Smooth muscle cell (in vitro differentiated cells): ENCODE measurements at regions not wholly inside any gene's neighbourhood (a gene's known extent, or its start where the extent isn't known, plus 50 kb on each side); places are given as distances from the start of the nearest gene placed in this dataset.
A peak's percentile ranks its signal among the peaks of the same experiment; 100 is the strongest.

Source experiments
- DNase-seq: peaks from one replicate; lab custom pipeline; 2025; ENCODE audit not compliant: unreplicated experiment; lab: John Stamatoyannopoulos, UW
- H2AFZ ChIP-seq: fragments of 200-600 bp; sonication (generic); 2 replicates; pipeline ENCODE4 v1.6.0; 2016; ENCODE audit warnings: antibody characterized with exemption, low read depth, mild to moderate bottlenecking
- H3F3A ChIP-seq: fragments of 200-600 bp; sonication (generic); 2 replicates; pipeline ENCODE4 v1.6.0; 2017; ENCODE audit warnings: antibody characterized with exemption, low read depth
- H3K27ac ChIP-seq: fragments of 200-600 bp; sonication (generic); 2 replicates; pipeline ENCODE4 v1.5.1; 2016; ENCODE audit warnings: low read depth, mild to moderate bottlenecking
- H3K27me3 ChIP-seq: fragments of 200-600 bp; sonication (generic); 2 replicates; pipeline ENCODE4 v1.6.1; 2016; ENCODE audit warnings: low read depth, mild to moderate bottlenecking
- H3K36me3 ChIP-seq: fragments of 200-600 bp; sonication (generic); 2 replicates; pipeline ENCODE4 v1.5.1; 2016; ENCODE audit warnings: low read depth
- H3K4me1 ChIP-seq: fragments of 200-600 bp; sonication (generic); 2 replicates; pipeline ENCODE4 v1.5.1; 2016; ENCODE audit warnings: low read depth
- H3K4me2 ChIP-seq: fragments of 200-600 bp; sonication (generic); 2 replicates; pipeline ENCODE4 v1.6.0; 2016; ENCODE audit warnings: mild to moderate bottlenecking
- H3K4me3 ChIP-seq: fragments of 200-600 bp; sonication (generic); 2 replicates; pipeline ENCODE4 v1.5.1; 2016; ENCODE audit warnings: mild to moderate bottlenecking
- H3K79me2 ChIP-seq: fragments of 200-600 bp; sonication (generic); 2 replicates; pipeline ENCODE4 v1.6.0; 2016; ENCODE audit warnings: low read depth, mild to moderate bottlenecking
- H3K9ac ChIP-seq: fragments of 200-600 bp; sonication (generic); 2 replicates; pipeline ENCODE4 v1.6.0; 2016; ENCODE audit warnings: low read depth
- H3K9me3 ChIP-seq: fragments of 200-600 bp; sonication (generic); replicated peaks from 2 replicates; pipeline ENCODE4 v1.5.1; 2016; ENCODE audit warnings: low read depth
- H4K20me1 ChIP-seq: fragments of 200-600 bp; sonication (generic); 2 replicates; pipeline ENCODE4 v1.6.0; 2016; ENCODE audit warnings: low read depth
- WGBS: methylation state at CpG from one replicate; pipeline ENCODE4 v1.1.7; 2016; ENCODE audit warnings: low lambda C conversion rate; 5-methylcytosine and 5-hydroxymethylcytosine counted together
- TF ChIP-seq, protein P1 (sequence below): fragments of 200-600 bp; sonication (generic); IDR thresholded peaks from 2 replicates; pipeline ENCODE4 v1.5.1; 2017; ENCODE audit warnings: borderline replicate concordance, mild to moderate bottlenecking, antibody characterized with exemption; ENCODE audit not compliant: insufficient read depth, poor library complexity, severe bottlenecking

DNA sequence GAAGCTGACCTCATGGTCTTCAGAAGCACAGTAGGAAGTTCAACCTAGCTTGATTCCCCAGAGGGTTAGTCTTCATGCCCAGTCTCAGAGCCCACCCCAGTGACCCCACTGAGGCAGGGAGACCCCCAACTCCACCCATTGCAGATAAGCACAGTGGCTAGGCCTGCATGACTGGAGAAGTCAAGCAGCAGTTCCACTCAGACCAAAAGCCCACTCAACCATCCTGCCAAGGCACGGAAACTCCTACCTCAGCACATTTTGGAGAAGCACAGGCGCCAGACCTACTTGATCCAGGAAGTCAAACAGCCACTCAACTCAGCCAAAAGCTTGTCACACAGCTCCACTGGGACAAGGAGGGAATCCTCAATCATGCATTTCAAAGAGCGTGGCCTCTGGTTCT is 78.4 kb upstream of the HTR1E start:
- H2AFZ ChIP-seq = no peak overlapping the region
- H3K79me2 ChIP-seq = no peaks in the 10 kb centered on the region
- TF ChIP-seq, protein P1, sequence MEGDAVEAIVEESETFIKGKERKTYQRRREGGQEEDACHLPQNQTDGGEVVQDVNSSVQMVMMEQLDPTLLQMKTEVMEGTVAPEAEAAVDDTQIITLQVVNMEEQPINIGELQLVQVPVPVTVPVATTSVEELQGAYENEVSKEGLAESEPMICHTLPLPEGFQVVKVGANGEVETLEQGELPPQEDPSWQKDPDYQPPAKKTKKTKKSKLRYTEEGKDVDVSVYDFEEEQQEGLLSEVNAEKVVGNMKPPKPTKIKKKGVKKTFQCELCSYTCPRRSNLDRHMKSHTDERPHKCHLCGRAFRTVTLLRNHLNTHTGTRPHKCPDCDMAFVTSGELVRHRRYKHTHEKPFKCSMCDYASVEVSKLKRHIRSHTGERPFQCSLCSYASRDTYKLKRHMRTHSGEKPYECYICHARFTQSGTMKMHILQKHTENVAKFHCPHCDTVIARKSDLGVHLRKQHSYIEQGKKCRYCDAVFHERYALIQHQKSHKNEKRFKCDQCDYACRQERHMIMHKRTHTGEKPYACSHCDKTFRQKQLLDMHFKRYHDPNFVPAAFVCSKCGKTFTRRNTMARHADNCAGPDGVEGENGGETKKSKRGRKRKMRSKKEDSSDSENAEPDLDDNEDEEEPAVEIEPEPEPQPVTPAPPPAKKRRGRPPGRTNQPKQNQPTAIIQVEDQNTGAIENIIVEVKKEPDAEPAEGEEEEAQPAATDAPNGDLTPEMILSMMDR = no peak
- H4K20me1 ChIP-seq = no peaks in the 10 kb centered on the region
- no peak overlapping the region for H3K4me2 ChIP-seq
- H3F3A ChIP-seq = no peaks in the 10 kb centered on the region
- H3K27me3 ChIP-seq = no peaks in the 10 kb centered on the region
- no peaks in the 10 kb centered on the region for H3K36me3 ChIP-seq
- H3K4me1 ChIP-seq = no peaks in the 10 kb centered on the region
- no peak overlapping the region for H3K27ac ChIP-seq
- no peak for DNase-seq
- WGBS = 98% methylated on average over 3 of the region's 3 CpGs
- no peak overlapping the region for H3K9ac ChIP-seq
- H3K4me3 ChIP-seq = no peak overlapping the region
- no peaks in the 10 kb centered on the region for H3K9me3 ChIP-seq

DNA sequence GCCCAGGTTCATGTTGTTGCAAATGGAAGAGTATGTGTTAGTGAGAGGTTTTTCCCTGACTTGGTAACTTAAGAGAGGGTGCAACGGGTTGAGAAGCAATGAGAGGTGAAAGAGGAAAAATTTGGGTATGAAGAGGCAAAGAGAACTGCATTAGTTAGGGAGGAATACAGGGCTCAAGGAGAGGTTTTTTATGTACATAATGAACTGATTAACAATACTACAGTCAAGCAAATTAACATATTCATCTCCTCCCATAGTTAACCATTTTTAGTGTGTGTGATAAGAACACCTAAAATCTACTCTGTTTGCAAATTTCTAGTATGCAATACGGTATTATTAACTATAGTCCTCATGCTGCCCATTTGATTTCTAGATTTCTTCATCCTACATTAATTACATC is 79.5 kb upstream of the HTR1E start:
- Histone ChIP-seq H3K4me3 (no peak overlapping the region), H3K9me3 (no peaks in the 10 kb centered on the region), H3K4me1 (no peaks in the 10 kb centered on the region), H3K36me3 (no peaks in the 10 kb centered on the region), H3K9ac (no peak overlapping the region), H2AFZ (no peak overlapping the region), H3K4me2 (no peak overlapping the region), H4K20me1 (no peaks in the 10 kb centered on the region), H3K27ac (no peak overlapping the region), H3K79me2 (no peaks in the 10 kb centered on the region), H3K27me3 (no peaks in the 10 kb centered on the region), H3F3A (no peaks in the 10 kb centered on the region)
- WGBS = 93% methylated on average over 2 of the region's 2 CpGs
- no peak for DNase-seq
- TF ChIP-seq, protein P1 = no peak

DNA sequence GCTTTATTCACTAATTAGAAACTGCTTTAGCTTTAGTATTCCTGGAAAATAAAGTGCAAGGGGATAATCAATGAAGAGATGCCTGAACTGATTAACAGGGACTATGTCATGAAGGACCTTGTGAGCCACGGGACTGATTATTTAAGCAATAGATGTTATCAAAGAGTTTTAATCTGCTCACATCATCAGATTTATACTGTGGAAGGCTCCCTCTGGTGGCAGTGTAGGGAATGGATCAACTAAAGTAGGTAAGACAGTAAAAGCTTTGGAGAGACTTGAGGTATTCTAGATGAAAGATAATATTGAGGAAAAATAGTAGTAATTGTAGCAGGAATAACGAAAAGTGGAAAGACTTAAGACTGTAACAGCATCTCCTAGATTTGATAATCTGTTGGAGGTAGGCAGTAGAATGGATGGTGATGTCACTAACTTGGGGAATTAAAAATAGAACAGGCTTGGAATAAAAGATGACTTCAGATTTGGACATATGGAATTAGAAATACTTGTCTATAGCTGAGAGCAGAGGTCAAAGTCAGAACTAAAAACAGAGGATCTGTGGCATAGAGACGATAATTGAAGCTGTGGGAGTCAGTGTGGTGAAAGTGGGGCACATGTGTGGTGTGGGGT is 80.3 kb upstream of the HTR1E start:
- no peak overlapping the region for H2AFZ ChIP-seq
- H3K9ac ChIP-seq = no peak overlapping the region
- H3K4me3 ChIP-seq = no peak overlapping the region
- H4K20me1 ChIP-seq = no peaks in the 10 kb centered on the region
- H3K27me3 ChIP-seq = no peaks in the 10 kb centered on the region
- no peak overlapping the region for H3K4me2 ChIP-seq
- 31% methylated on average over 3 of the region's 3 CpGs for WGBS
- DNase-seq = no peak
- no peak overlapping the region for H3K27ac ChIP-seq
- no peaks in the 10 kb centered on the region for H3K79me2 ChIP-seq
- H3K4me1 ChIP-seq = no peaks in the 10 kb centered on the region
- TF ChIP-seq, protein P1 = peak; percentile 88
- H3K36me3 ChIP-seq = no peaks in the 10 kb centered on the region
- H3F3A ChIP-seq = no peaks in the 10 kb centered on the region
- no peaks in the 10 kb centered on the region for H3K9me3 ChIP-seq

DNA sequence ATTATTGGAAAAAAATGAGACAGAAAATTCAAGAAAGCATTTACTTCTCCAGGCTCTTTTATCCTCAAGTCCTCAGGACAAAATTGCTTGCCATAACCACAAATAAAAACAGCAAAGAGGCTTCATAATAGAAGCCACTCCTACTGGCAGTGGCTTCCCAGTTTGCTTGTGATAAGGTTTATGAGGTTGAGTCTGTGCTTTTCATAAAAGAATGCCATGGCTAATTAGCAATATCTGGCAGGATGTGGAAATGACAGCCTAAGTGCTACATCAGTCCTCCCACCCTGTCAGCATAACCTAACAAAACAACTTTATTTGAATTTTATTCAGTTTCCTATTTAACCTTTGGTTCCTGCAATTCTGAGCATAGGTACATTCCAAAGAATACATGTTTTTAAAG is 80.9 kb upstream of the HTR1E start:
- no peaks in the 10 kb centered on the region for H3K9me3 ChIP-seq
- TF ChIP-seq, protein P1 = no peak
- DNase-seq = no peak
- no peak overlapping the region for H3K9ac ChIP-seq
- H4K20me1 ChIP-seq = no peaks in the 10 kb centered on the region
- H2AFZ ChIP-seq = no peak overlapping the region
- no peaks in the 10 kb centered on the region for H3K27me3 ChIP-seq
- peak overlapping the region; percentile 20 for H3K4me2 ChIP-seq
- no peaks in the 10 kb centered on the region for H3K36me3 ChIP-seq
- H3K4me1 ChIP-seq = no peaks in the 10 kb centered on the region
- H3K4me3 ChIP-seq = no peak overlapping the region
- H3K27ac ChIP-seq = no peak overlapping the region
- no peaks in the 10 kb centered on the region for H3K79me2 ChIP-seq
- H3F3A ChIP-seq = no peaks in the 10 kb centered on the region
